ENCODE measurements at regions not wholly inside any gene's neighbourhood (a gene's known extent, or its start where the extent isn't known, plus 50 kb on each side); places are given as distances from the start of the nearest gene placed in this dataset.

DNA sequence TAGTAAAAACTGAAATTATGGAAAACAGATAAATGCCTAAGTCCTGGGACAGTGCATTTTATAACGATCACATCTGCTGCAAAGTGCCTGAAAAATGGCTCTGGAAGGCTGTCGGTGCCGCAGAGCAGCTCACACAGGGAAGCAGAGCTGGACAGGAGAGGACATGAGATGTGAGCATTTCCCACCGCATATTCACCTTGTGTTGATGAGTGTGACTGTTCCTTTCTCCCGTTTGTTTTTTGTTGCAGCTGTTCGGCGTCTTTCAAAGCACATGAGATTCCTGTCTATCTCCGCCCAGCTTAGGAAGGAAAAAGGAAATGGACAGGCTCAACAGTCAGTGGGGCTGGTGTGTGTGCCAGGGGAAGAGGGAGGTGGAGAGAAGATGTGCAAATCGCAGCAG, 164.9 kb upstream of the SEMA6A start:
- Histone ChIP-seq H3K36me3 (no peaks in the 10 kb centered on the region), H3K27me3 (replicated peaks; ENCODE audit: insufficient read depth) (no peaks in the 10 kb centered on the region), H3K27ac (no peak overlapping the region), H3K9me3 (no peaks in the 10 kb centered on the region), H3K4me1 (ENCODE audit: control insufficient read depth in 1 of 2, low read depth in 2 of 2) (peaks cover 0 to 20% of the 10 kb centered on the region in 2 donors), H3K4me3 (no peak overlapping the region)
- DNase-seq (ENCODE audit: low spot score) (no peak), ATAC-seq (ENCODE audit: insufficient number of reproducible peaks, low FRiP score, low read depth) (no peak)
- TF ChIP-seq, protein P1, sequence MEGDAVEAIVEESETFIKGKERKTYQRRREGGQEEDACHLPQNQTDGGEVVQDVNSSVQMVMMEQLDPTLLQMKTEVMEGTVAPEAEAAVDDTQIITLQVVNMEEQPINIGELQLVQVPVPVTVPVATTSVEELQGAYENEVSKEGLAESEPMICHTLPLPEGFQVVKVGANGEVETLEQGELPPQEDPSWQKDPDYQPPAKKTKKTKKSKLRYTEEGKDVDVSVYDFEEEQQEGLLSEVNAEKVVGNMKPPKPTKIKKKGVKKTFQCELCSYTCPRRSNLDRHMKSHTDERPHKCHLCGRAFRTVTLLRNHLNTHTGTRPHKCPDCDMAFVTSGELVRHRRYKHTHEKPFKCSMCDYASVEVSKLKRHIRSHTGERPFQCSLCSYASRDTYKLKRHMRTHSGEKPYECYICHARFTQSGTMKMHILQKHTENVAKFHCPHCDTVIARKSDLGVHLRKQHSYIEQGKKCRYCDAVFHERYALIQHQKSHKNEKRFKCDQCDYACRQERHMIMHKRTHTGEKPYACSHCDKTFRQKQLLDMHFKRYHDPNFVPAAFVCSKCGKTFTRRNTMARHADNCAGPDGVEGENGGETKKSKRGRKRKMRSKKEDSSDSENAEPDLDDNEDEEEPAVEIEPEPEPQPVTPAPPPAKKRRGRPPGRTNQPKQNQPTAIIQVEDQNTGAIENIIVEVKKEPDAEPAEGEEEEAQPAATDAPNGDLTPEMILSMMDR (IDR thresholded peaks at IDR 0.05), result no peak

DNA sequence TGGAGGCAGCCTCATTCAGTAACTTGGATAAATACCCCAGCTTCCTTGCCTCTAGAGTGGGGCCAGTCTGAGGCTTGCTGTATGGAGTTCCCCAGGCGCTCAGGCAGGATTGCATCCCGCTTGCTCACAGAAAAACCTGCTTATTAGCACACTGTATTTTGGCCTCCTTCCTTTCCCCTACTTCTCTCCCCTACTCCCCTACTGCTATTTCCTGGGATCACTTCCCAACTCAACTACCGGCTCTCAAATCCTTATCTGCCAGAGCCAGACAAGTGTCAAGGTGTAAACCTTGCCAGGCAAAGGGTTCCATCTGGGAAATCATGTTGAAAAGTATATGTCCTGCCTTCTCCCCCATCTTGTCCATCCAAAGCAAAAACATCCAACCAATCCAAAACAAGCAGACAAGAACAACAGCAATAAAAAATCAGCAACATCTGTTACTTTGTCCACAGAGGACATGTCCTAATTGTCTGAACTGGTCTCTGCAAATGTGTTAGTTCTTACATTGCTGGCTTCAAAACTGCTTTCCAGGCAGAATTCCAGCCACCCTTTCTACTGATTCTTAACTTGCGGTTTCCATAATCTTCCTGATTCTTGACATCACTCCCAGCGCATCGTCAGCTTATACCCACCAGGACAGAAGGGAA, 164.1 kb upstream of the SEMA6A start:
- Histone ChIP-seq H3K9me3 (no peaks in the 10 kb centered on the region), H3K27me3 (replicated peaks; ENCODE audit: insufficient read depth) (no peaks in the 10 kb centered on the region), H3K4me3 (no peak overlapping the region), H3K4me1 (ENCODE audit: control insufficient read depth in 1 of 2, low read depth in 2 of 2) (peaks cover 4 to 28% of the 10 kb centered on the region in 2 donors), H3K36me3 (no peaks in the 10 kb centered on the region), H3K27ac (no peak overlapping the region)
- ATAC-seq (ENCODE audit: insufficient number of reproducible peaks, low FRiP score, low read depth) (no peak), DNase-seq (ENCODE audit: low spot score) (no peak)
- TF ChIP-seq, protein P1 (IDR thresholded peaks at IDR 0.05), result no peak

DNA sequence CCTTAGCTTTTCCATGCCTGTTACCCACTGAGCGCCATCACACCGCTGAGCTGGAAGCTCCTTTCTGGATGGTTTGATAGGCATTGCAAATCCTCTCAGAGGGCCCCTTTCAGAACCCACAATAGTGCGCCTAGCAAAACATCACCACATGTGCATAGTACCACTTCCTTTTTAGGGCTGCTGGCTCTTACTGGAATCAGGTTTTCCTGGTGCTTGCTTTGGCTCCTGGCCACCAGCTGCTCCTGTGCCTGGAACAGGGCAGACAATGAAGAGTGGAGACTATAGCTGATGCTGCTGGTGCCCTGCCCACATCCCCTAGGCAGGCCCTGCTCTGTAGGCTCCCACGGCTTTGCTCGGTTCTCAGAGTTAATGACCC, 163.6 kb upstream of the SEMA6A start:
- no peak for ATAC-seq (ENCODE audit: insufficient number of reproducible peaks, low FRiP score, low read depth)
- no peak for DNase-seq (ENCODE audit: low spot score)
- TF ChIP-seq, protein P1 (IDR thresholded peaks at IDR 0.05), result no peak
- H3K9me3 ChIP-seq, result no peaks in the 10 kb centered on the region
- peaks cover 4 to 30% of the 10 kb centered on the region in 2 donors for H3K4me1 ChIP-seq (ENCODE audit: control insufficient read depth in 1 of 2, low read depth in 2 of 2)
- no peaks in the 10 kb centered on the region for H3K36me3 ChIP-seq
- no peak overlapping the region for H3K4me3 ChIP-seq
- H3K27ac ChIP-seq, result no peak overlapping the region
- H3K27me3 ChIP-seq (replicated peaks; ENCODE audit: insufficient read depth), result no peaks in the 10 kb centered on the region

DNA sequence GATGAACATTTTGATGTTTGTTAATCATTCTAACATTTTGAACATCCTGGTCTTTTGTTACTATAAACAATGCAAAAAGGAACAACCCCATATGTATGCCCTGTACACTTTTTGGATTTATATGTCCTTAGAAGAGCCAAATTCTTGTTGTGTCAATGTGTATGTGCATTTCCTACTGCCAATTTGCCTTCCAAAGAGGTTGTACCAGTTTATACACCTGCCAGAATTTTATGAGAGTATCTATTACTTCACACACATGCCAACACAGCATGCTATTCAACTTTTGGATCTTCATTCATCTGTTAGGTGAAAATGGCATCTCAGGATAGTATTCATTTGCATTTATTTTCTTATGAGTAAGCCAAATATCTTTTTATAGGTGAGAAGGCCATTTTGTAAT, 162.0 kb upstream of the SEMA6A start:
- no peak for DNase-seq (ENCODE audit: low spot score)
- Histone ChIP-seq H3K27me3 (replicated peaks; ENCODE audit: insufficient read depth) (no peaks in the 10 kb centered on the region), H3K9me3 (no peaks in the 10 kb centered on the region), H3K4me3 (no peak overlapping the region), H3K36me3 (no peaks in the 10 kb centered on the region), H3K27ac (no peak overlapping the region), H3K4me1 (ENCODE audit: control insufficient read depth in 1 of 2, low read depth in 2 of 2) (peaks cover 4 to 30% of the 10 kb centered on the region in 2 donors)
- ATAC-seq (ENCODE audit: insufficient number of reproducible peaks, low FRiP score, low read depth), result no peak
- TF ChIP-seq, protein P1 (IDR thresholded peaks at IDR 0.05), result no peak

DNA sequence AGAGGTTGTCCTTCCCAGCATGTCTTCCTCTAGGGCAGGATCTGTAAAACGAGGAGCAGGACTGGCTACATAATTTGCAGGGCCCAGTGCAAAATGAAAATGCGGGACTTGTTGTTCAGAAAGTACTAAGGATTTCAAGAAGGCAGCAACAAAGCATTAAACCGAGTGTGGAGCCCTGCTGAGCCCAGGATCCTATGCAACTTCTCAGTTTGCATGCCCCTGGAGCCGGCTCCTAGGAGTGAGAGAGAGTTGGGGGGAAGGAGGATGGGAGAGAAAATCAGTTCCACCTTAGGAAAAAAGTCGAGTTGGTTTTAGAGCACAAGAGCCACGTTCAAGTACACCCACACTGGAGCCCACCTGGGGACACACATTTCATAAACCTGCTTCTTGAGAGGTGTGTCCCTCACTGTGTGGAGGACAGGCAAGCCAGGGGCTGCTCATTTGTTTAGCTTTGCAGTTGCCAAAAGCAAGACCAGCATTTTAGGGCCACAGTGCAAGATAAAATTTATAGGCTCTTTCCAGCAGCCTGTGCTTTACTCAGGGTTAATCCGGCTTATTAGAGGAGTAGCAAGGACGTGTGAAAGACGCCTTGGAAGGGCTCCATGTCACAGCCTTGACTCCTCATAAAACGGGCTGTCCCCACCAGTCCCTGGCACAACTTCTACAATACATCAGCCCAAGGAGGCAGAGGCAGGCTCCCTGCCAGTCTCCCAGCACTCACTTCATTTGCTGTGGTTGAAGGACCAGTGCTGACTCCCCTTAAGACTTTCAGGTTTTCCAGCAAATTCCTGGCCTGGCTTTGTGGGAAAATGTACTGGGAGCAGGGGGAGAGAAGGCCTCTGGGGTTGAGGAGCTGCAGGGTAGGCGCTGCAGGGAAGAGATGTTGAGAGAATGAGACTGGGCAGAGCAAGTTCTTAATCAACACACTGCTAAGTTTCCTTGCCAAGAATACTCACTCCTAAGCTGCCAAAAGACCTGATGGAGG, 159.7 kb upstream of the SEMA6A start:
- no peaks in the 10 kb centered on the region for H3K9me3 ChIP-seq
- no peak overlapping the region for H3K27ac ChIP-seq

More for the DNA sequence above, 159.7 kb upstream of the SEMA6A start:
- no peaks in the 10 kb centered on the region for H3K36me3 ChIP-seq
- no peak overlapping the region for H3K4me3 ChIP-seq
- DNase-seq (ENCODE audit: low spot score) (no peak), ATAC-seq (ENCODE audit: insufficient number of reproducible peaks, low FRiP score, low read depth) (no peak)
- TF ChIP-seq, protein P1 (IDR thresholded peaks at IDR 0.05), result no peak
- peaks cover 4 to 47% of the 10 kb centered on the region in 2 donors for H3K4me1 ChIP-seq (ENCODE audit: control insufficient read depth in 1 of 2, low read depth in 2 of 2)
- H3K27me3 ChIP-seq (replicated peaks; ENCODE audit: insufficient read depth), result no peaks in the 10 kb centered on the region

Data from thoracic aorta (tissue), 2 donors.